ENCODE measurements at regions not wholly inside any gene's neighbourhood (a gene's known extent, or its start where the extent isn't known, plus 50 kb on each side); places are given as distances from the start of the nearest gene placed in this dataset.

GRCh38 chr1:229993060-229993459 lies 74.0 kb upstream of the GALNT2 start:
- TF ChIP-seq RAD21 (IDR thresholded peaks at IDR 0.05; ENCODE audit: low read depth) (no peak), CREB1 (IDR thresholded peaks at IDR 0.05; ENCODE audit: low read depth) (no peak), TAF1 (IDR thresholded peaks at IDR 0.05; ENCODE audit: low read depth) (no peak), FOXM1 (IDR thresholded peaks at IDR 0.05; ENCODE audit: borderline replicate concordance, low read depth) (no peak), CEBPB (IDR thresholded peaks at IDR 0.05) (no peak), TCF12 (IDR thresholded peaks at IDR 0.05; ENCODE audit: low read depth) (no peak), REST (IDR thresholded peaks at IDR 0.05; ENCODE audit: low read depth) (no peak), USF1 (IDR thresholded peaks at IDR 0.05) (no peak), EGR1 (IDR thresholded peaks at IDR 0.05) (no peak), TEAD4 (IDR thresholded peaks at IDR 0.05) (no peak), ZBTB7A (IDR thresholded peaks at IDR 0.05; ENCODE audit: low read depth) (no peak), YY1 (IDR thresholded peaks at IDR 0.05; ENCODE audit: low read depth) (no peak), NFIC (IDR thresholded peaks at IDR 0.05) (no peak), EP300 (IDR thresholded peaks at IDR 0.05; ENCODE audit: borderline replicate concordance) (no peak), MAX (IDR thresholded peaks at IDR 0.05) (no peak)

- no peak for TF ChIP-seq YY1 (IDR thresholded peaks at IDR 0.05; ENCODE audit: low read depth)
- TF ChIP-seq FOXM1 (IDR thresholded peaks at IDR 0.05; ENCODE audit: borderline replicate concordance, low read depth) = no peak
- TF ChIP-seq TEAD4 (IDR thresholded peaks at IDR 0.05) = no peak
- TF ChIP-seq ZBTB7A (IDR thresholded peaks at IDR 0.05; ENCODE audit: low read depth) = no peak
- TF ChIP-seq TCF12 (IDR thresholded peaks at IDR 0.05; ENCODE audit: low read depth) = no peak
- no peak for TF ChIP-seq RAD21 (IDR thresholded peaks at IDR 0.05; ENCODE audit: low read depth)
- TF ChIP-seq REST (IDR thresholded peaks at IDR 0.05; ENCODE audit: low read depth) = no peak
- no peak for TF ChIP-seq NFIC (IDR thresholded peaks at IDR 0.05)
- TF ChIP-seq EP300 (IDR thresholded peaks at IDR 0.05; ENCODE audit: borderline replicate concordance) = no peak
- TF ChIP-seq USF1 (IDR thresholded peaks at IDR 0.05) = no peak
- no peak for TF ChIP-seq CREB1 (IDR thresholded peaks at IDR 0.05; ENCODE audit: low read depth)
- TF ChIP-seq MAX (IDR thresholded peaks at IDR 0.05) = no peak
These were observed 73.1 kb upstream of the GALNT2 start for GRCh38 chr1:229993894-229994293.

- TF ChIP-seq USF1 (IDR thresholded peaks at IDR 0.05) (no peak), CREB1 (IDR thresholded peaks at IDR 0.05; ENCODE audit: low read depth) (no peak), REST (IDR thresholded peaks at IDR 0.05; ENCODE audit: low read depth) (no peak), CEBPB (IDR thresholded peaks at IDR 0.05) (no peak), TCF12 (IDR thresholded peaks at IDR 0.05; ENCODE audit: low read depth) (no peak), YY1 (IDR thresholded peaks at IDR 0.05; ENCODE audit: low read depth) (no peak), TEAD4 (IDR thresholded peaks at IDR 0.05) (no peak)
These were observed 67.9 kb upstream of the GALNT2 start for GRCh38 chr1:229999004-229999670.

- TF ChIP-seq TAF1 (IDR thresholded peaks at IDR 0.05; ENCODE audit: low read depth) (no peak), FOXM1 (IDR thresholded peaks at IDR 0.05; ENCODE audit: borderline replicate concordance, low read depth) (no peak), EP300 (IDR thresholded peaks at IDR 0.05; ENCODE audit: borderline replicate concordance) (no peak), REST (IDR thresholded peaks at IDR 0.05; ENCODE audit: low read depth) (no peak), CEBPB (IDR thresholded peaks at IDR 0.05) (no peak), USF1 (IDR thresholded peaks at IDR 0.05) (no peak), TCF12 (IDR thresholded peaks at IDR 0.05; ENCODE audit: low read depth) (no peak), EGR1 (IDR thresholded peaks at IDR 0.05) (no peak)
These were observed 66.4 kb upstream of the GALNT2 start for GRCh38 chr1:230000493-230001184.
